ENCODE measurements at regions not wholly inside any gene's neighbourhood (a gene's known extent, or its start where the extent isn't known, plus 50 kb on each side); places are given as distances from the start of the nearest gene placed in this dataset.

DNA sequence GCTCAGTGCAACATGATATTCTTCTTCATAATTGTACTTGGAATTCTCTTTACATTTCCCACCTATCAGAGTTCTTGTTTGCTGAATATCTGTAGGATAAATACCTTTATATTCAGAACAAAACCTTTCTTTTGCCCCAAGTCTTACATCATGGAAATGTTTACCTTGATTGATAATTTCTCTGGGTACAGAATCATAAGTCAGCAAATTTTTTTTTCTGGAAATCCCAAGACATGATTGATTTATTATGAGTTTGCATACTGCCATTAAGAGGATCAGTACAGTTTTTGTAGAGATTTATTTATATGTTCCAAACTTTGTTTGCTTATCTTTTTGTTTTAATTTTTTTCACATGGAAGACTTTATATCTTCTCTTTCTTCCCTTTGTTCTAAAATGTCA lies 699.8 kb upstream of the KIF2B start:
- DNase-seq (ENCODE audit: low spot score in 2 of 2) (no peak), FAIRE-seq (no peak)

DNA sequence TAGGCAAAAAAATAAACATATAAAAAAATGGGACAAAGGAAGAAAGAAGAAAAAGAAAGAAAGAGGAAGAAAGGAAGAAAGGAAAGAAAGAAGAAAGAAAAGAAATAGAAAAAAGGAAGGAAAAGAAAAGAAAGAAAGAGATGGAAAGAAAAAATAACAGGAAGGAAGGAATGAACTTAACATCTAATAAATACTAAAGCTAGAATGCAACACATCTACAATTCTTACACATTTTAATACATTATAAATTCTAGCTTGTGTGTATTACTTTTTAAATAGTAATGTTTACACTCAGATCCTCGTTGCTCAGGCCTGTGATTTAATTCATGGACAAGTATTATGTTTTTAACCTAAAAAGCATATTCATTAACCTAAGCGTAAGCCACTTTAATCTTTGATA lies 703.0 kb upstream of the KIF2B start:
- FAIRE-seq, result no peak
- DNase-seq (ENCODE audit: low spot score in 2 of 2), result no peak

DNA sequence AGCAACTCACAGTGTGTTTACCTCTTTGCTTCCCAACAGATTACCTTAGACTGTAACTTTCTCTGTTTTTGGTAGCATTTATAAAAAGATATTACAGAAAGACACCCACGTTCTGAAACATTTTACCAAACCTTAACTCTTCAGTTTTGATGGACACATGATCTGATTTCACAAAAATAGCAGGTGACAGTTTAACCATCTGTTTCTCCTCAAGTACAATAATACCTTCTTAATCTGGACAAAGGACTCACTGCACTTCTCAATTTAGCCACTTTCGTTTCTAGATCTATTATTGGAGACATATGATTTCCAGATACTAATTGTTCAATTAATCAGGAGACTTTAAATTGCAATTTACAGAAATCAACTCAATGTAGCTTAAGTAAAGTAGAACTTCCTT lies 703.8 kb upstream of the KIF2B start:
- FAIRE-seq (no peak), DNase-seq (ENCODE audit: low spot score in 2 of 2) (no peak)

DNA sequence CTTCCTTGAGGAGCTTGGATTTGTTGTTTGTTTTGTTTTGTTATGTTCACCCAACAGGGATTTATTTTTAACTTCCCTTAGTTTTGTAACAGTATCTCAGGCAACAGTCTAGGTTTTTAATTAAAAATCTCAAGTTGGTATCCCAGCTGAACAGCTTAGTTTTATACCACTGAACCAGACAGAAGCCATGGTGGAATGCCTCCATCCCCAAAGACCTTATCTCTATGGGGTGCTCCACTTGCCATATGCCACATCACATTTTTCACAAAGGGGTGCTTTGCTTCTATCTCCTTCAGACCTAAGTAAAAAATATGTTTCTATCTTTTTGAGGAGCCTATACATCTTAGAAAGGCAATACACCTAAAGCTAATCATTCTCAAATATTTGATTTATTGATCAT lies 715.8 kb upstream of the KIF2B start:
- FAIRE-seq (no peak), DNase-seq (ENCODE audit: low spot score in 2 of 2) (no peak)

DNA sequence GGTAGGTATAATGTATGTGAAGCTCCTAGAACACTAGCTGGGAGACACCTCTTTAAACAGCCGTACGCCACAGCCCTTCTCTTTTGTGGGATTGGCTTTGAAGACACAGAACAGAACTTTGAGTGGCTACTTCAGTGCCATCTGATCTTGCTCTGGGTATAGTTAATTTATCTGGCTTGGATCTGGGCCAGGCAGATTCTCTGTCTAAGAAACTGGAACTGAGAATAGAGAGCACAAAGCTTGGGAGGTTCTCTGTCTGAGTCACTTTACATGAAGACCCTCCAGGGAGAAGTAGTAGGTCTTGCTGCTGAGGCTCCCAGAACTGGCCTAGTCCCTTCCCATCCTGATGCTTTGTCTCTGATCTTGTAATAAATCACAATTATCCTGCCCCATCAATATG lies 721.0 kb upstream of the KIF2B start:
- no peak for DNase-seq (ENCODE audit: low spot score in 2 of 2)
- no peak for FAIRE-seq

DNA sequence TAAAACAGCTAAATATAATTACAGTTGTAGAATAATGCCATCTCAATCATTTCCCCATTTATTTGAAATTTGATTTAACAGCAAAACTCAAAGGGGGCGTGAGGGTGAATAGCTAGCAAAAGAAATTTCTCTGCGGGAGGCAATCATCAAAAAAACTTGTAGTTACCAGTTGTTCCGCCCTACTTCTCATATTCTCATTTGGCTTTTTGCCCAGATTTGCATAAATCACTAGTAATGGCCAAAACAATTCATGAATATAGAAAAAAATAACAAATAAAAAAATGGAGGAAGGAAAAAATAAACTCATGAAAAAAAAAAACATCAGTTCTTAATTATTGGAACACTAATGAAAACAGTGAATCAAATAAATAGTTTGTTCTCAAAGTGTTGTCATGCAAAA lies 722.6 kb upstream of the KIF2B start:
- no peak for FAIRE-seq
- no peak for DNase-seq (ENCODE audit: low spot score in 2 of 2)

DNA sequence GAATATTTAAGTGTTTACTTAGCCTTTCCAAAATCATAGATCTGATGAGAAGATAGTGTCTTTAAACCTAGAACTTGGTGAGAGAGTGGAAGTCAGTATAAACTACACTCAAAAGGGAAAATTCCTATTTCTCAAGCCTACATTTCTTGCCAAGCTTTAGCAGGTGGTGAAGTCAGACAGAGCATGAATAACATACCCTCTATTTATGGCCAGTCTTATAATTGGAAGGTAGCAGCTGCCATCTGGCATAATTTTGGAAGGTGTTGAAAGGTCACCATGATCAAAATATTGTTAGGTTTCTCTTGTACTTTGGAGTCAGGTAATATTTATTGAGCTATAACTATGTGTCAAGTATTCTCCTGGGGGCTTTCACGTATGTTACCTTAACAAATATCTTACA lies 729.3 kb upstream of the KIF2B start:
- no peak for DNase-seq (ENCODE audit: low spot score in 2 of 2)
- FAIRE-seq, result no peak

DNA sequence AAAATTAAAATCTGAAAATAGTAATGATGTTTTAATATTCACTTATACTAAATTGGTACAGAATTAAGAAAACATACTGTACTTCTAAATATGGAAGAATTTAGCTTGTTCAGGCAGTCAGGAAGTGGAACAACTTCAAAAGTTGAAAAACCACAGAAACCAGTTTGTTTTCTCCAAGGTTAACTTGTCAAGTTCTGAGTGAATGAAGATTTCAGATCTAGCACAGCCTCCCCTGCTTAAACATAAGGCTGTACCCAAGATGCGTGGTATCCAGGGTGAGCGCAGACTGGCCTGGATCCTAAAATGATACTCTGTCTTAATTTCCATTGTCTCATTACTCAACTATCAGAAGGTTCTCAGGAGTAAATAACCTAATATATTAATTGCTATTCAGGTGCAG lies 730.7 kb upstream of the KIF2B start:
- DNase-seq (ENCODE audit: low spot score in 2 of 2), result no peak
- no peak for FAIRE-seq

DNA sequence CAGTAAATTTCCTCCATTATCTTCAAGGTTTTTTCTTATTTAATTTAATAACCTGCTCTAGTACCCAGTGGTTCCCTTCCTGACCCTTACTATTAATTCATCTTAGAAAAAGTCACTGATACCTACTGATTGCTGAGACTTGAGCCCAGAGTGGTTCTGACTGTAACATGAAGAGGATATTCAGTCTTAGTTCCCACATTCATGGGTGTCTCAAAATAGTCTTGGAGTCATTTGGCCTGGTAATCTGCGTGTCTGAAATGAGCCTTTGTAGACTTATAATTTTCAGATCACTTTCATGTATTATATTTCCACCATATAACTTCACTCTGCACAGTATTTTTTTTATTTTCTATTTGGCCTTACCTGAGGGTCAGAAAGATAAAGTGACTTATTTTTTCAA lies 732.0 kb upstream of the KIF2B start:
- DNase-seq (ENCODE audit: low spot score in 2 of 2), result no peak
- FAIRE-seq, result no peak

DNA sequence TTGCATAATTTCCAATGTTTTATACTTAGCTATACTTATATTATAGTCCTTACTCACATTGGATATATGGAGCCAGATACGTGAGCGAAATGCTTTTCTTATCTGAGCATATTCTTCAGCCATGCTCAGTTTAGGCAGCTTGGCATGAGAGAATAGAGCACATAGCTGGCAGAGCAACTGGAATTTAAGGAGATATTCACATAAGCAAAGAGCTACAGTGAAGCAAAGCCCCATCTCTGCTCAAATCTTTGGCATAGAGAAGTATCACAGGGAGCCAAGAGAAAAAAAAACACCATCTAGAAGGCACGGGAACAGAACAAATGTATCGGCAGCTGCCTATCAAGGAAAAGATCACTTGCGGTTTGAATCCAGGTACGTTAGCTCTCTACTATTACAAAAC lies 734.2 kb upstream of the KIF2B start:
- no peak for FAIRE-seq
- no peak for DNase-seq (ENCODE audit: low spot score in 2 of 2)

DNA sequence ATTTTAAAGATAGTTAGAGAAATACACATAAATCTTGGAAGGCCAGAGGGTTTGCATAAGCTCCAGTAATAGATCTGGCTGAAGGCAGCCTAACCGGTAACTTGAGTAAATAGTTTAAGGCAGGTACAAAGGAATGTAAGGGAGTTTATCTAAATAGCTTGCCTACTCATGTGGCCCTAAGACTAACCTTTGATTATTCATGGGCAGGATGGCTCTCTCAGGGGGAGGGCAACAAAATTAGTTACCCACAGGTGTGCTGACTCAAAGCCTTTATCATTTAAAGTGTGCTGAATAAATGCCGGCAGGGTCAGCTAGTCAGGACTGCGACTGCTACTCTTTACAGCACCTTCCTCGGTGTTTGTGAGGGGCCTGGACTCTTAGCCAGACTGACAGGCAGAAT lies 761.3 kb upstream of the KIF2B start:
- DNase-seq (ENCODE audit: low spot score in 2 of 2) (no peak), FAIRE-seq (no peak)

DNA sequence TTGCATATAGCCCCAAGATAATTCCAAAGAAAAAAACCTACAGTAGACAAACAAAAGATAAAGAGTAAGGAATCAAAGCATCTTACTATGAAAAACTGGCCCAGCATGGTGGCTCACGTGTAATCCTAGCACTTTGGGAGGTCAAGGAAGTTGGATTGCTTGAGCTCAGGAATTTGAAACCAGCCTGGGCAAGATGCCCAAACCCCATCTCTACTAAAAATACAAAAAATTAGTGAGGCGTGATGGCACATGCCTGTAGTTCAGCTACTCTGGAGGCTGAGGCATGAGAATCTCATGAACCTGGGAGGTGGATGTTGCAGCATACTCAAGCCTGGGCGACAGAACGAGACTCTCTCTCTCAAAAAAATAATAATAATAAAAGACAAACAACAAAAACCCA lies 764.7 kb upstream of the KIF2B start:
- DNase-seq (ENCODE audit: low spot score in 2 of 2) (no peak), FAIRE-seq (no peak)

DNA sequence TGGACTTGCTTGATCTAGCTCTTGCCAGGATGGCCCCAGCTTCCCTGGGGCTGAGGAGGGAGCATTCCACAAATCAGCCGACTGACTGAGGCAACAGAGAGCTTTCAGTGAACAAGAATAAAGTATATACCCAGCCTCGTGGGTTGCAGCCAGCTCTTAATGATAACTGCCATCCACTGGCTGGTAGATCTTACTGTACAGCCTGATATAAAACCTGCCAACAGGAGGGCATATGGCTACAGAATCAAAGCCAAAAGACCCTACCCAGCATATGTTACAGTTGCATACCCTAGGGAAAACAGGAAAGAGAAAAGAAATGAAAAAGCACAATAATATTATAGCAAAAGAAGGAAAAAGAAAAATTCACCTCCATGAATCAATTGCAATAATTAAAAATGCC lies 775.9 kb upstream of the KIF2B start:
- DNase-seq (ENCODE audit: low spot score in 2 of 2) (no peak), FAIRE-seq (no peak)

DNA sequence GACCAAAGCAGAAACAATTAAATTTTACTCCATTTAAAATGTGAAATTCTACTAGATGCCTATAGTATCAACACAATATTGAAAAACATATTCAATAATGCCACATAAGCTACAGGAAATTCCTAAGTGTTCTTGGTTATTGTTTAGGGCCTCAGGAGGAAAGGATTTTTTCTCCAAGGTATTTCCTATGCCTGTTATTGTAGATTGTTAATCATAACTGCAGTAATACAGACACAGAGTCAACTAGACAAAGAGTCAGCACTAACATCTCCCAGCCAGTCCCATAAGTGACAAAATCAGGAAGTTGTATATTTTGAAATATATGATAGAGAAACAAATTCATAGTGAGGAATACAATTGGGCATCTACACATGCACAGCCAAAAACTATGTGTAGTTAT lies 782.7 kb upstream of the KIF2B start:
- FAIRE-seq (no peak), DNase-seq (ENCODE audit: low spot score in 2 of 2) (no peak)

DNA sequence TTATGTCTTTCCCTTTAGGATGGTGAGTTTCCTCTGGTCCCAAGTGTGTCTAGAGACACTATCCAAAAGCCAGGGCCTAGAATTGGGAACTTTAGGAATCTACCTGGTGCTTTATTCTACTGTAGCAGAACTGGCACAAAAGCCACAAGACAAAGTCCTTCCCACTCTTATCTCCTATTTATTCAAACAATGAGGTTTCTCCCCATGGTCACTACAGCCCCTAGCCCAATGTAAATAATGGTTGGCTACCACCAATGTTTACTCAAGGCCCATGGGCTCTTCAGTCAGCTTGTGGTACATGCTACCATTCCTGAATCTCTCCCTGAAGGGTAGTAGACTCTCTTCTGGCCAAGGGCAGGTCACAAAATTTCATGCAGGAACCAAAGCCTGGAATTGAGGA lies 789.4 kb upstream of the KIF2B start:
- no peak for DNase-seq (ENCODE audit: low spot score in 2 of 2)
- FAIRE-seq, result no peak

DNA sequence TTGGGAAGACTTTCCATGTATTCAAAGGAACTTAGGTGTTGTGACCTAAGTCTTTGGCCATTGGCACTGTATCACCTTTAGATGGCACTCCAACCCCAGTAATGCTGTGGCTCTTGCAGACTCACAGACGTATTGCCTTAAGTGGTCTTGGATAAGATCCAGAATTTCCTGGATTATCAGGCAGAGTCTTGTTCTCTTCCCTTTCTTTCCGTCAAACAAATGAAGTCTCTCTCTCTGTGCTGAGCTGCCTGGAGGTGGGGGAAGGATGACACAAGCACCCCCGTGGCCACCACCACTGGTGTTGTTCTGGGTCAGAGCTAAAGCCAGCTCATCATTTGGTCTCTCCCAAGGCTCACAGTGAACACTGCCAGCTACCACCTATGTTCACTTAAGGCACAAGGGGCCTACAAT lies 789.9 kb upstream of the KIF2B start:
- FAIRE-seq (no peak), DNase-seq (ENCODE audit: low spot score in 2 of 2) (no peak)

DNA sequence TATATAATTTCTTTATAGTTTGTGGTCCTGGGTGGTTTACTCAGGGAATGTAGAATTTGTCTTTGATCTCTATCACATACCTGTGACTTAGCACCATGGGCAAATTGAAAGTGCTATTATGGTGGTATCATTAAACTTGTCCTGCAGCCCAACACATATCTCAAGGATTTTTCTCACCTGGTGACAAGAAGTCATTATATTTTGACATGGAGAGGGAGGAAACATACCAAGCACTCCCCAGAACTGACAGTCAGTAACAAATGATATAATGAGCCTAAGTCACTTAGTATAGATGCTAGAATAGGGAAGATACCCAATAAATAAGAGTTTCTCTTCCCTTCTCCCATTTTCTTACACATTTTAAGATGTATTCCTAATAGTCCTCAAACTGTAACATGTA lies 805.5 kb upstream of the KIF2B start:
- no peak for DNase-seq (ENCODE audit: low spot score in 2 of 2)
- FAIRE-seq, result no peak

DNA sequence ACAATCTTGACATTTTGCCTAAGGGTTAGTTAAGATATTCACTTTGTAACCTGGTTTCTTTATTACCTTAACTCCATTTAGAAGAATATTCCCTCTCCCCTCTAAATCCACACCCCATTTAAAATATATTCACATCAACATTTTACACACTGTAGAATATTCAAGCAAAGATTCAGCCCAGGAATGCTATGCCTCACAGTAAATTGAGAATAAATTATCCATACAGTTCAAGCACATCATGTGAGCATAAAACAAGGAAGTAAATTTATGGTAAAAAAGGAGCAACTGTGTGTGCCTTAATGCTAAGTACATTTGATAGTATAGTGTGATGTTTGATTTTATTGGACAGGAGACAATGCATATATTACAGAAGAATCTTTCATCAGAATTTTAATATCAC lies 806.6 kb upstream of the KIF2B start:
- no peak for DNase-seq (ENCODE audit: low spot score in 2 of 2)
- no peak for FAIRE-seq

DNA sequence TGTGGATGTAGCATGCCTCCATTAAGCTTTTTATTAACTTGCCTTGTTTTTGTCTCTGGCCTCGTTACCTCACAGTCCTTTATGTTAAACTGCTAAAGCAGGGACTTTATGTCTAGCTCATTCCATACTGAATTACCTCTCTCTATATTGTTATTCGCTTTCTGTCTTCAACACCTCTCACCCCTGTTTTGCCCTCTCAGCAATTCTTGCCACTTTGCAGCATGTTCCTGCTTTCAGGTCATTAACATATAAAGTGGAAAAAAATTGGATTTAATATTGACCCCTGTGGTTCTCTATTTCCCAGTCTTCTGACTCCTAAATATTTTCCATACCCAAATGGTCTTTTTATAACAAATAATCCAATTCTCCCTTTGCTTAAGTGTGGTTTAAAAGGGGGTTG lies 810.4 kb upstream of the KIF2B start:
- FAIRE-seq, result no peak
- DNase-seq (ENCODE audit: low spot score in 2 of 2), result no peak

DNA sequence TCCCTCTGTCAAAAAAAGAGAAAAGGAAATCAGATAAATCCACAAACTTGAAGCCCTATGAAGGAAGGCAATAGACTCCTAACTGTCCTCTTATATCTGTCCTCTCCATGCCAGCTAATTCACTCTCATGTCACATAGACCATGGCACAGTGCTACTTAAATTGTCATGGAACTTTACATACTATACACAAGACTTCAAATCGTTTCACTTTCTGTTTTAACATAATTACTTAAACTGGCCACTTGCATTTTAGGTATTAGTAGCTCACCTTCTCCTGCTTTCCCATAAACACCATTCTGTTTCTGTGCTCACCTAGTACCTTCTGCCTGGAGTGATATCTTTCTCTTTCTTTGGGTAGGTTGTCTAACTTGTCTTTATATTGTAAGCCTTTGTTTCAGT lies 816.7 kb upstream of the KIF2B start:
- DNase-seq (ENCODE audit: low spot score in 2 of 2) (no peak), FAIRE-seq (no peak)

DNA sequence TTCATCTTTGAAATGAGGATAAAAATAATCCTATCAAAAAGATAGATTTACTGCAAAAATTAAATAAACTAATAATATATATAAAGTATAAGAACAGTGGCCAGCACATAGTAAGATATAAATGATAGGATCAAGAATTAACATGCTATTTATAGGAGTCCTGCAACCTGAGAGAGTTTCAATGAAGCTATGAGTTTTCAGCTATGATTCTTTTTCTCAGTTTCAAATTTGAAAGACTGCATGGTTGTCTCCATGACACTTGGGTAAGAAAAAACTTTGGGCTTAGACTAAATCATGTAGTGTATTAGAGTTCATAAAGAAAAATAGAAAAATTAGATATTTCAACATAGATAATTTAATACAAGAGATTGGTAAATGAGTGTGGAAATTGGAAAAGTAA lies 817.8 kb upstream of the KIF2B start:
- FAIRE-seq (no peak), DNase-seq (ENCODE audit: low spot score in 2 of 2) (no peak)

DNA sequence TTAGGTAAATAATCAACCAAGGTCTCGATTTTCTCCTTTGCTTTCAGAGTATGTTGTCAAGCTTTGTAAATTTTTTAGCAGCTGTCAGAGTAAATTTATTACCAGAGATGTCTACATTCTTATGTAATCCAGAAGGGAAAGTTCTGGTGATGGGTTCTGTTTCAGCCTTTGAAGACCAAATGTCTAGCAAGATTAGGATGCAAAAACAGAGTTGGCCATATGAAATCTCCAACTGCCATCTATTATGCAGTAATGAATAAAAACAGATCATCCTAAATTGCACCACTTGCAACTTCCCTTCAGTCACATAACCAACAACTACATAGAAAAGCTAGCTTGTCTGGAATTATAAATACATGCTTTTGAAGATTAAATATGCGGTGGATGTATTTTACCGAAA lies 826.8 kb upstream of the KIF2B start:
- FAIRE-seq, result no peak

DNA sequence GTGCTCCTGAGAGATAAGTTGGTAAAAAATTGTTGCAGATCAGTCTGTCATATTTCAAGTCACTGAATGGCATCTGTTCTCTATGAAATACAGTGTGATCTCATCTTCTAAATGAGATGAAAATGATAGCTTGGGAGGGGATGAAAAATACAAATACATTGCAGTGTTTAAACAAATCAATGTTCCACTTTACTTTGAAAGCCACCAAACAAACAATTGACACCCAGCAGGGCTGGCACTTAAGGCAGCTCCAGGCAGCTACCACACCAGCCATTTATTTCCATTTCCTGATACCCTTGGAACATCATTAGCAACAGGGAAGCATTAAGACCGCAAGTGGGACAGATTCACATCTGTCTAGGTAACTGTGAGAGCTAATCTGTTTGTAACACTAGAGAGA lies 827.6 kb upstream of the KIF2B start:
- DNase-seq (ENCODE audit: low spot score in 2 of 2) (no peak), FAIRE-seq (no peak)

More for the DNA sequence above, 826.8 kb upstream of the KIF2B start:
- no peak for DNase-seq (ENCODE audit: low spot score in 2 of 2)

Data from frontal cortex (tissue), 3 donors.